NCI-H82 treated with DMSO at 0.1 percent for 48 hours (cell line): ENCODE measurements at regions not wholly inside any gene's neighbourhood (a gene's known extent, or its start where the extent isn't known, plus 50 kb on each side); places are given as distances from the start of the nearest gene placed in this dataset.
A peak's percentile ranks its signal among the peaks of the same experiment; 100 is the strongest.

Experiments
- DNase-seq: peaks from one replicate; lab custom pipeline; 2025; ENCODE audit not compliant: unreplicated experiment; lab: John Stamatoyannopoulos, UW

DNA sequence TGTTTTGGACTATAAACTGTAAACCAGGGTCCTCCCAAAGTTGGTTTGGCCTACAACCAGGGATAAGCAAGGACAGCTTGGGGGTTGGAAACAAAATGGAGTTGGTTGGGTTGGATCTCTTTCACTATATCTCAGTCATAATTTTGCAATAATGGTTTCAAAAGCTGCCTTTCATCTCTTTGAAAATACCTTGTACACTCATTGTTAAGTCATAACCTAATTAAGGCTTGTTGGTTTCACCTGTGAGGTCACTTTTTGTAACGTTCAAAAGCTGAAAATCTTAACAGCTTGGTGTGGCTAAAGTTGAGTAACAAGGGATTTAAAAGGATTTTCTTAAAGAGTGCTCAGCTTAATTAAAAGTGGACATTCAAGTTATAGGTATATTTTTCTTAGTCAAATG, 476.1 kb downstream of the IPMK start:
- DNase-seq, result no peak

GRCh38 chr10:57790703-57791102, 477.0 kb downstream of the IPMK start:
- DNase-seq, result no peak

DNA sequence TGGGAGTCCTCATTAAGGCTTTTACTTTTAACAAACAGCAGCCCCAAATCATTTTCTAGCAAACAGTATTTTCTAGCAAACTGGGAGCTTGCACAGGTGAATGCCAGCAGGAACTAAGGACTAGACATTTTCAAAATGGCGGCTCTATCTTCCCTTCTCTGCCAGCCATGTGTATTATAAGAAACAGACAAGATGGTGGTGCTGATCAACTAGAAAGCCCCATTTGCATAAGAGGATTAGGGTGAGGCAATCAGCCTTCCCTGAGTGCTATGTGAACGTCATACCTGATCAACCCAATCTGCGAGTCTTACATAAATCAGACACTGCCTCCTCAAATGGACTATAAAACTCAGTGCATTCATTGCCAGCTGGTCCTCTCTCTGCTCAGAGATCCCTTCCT, 479.6 kb downstream of the IPMK start:
- no peak for DNase-seq

GRCh38 chr10:57786850-57787750, 480.6 kb downstream of the IPMK start:
- DNase-seq, result no peak

- no peak for DNase-seq
Measured at GRCh38 chr10:57786331-57786730, 481.4 kb downstream of the IPMK start.

- DNase-seq, result no peak
Measured at GRCh38 chr10:57785546-57785945, 482.1 kb downstream of the IPMK start.

- no peak for DNase-seq
Measured at GRCh38 chr10:57785068-57785467, 482.6 kb downstream of the IPMK start.

DNA sequence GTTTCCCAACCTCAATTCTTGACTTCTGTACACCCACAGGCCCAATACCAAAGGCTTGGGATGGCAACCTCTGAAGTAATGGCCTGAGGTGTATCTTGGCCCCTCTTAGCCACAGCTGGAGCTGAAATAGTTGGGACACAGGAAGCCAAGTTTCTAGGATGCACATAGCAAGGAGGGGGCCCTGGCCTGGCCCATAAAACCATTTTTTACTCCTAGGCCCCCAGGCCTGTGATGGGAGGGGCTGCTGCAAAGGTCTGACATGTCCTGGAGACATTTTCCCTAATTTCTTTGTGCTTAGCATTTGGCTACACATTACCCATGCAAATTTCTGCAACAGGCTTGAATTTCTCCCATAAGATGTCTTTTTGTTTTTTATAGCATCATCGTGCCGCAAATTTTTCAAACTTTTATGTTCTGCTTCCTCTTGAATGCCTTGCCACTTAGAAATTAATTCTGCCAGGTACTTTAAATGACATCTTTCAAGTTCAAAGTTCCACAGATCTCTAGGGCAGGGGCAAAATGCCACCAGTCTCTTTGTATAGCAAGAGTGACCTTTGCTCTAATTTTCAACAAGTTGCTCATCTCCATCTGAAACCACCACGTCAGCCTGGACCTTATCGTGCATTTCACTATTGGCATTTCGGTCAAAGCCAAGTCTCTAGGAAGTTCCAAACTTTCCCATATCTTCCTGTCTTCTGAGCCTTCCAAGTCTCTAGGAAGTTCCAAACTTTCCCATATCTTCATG, 490.8 kb downstream of the IPMK start:
- no peak for DNase-seq

GRCh38 chr10:57775250-57775649, 492.4 kb downstream of the IPMK start:
- DNase-seq, result no peak

- no peak for DNase-seq
Measured at GRCh38 chr10:57769298-57769697, 498.4 kb downstream of the IPMK start.

GRCh38 chr10:57759777-57760176, 507.9 kb downstream of the IPMK start:
- no peak for DNase-seq

GRCh38 chr10:57754803-57755202, 512.9 kb downstream of the IPMK start:
- no peak for DNase-seq

DNA sequence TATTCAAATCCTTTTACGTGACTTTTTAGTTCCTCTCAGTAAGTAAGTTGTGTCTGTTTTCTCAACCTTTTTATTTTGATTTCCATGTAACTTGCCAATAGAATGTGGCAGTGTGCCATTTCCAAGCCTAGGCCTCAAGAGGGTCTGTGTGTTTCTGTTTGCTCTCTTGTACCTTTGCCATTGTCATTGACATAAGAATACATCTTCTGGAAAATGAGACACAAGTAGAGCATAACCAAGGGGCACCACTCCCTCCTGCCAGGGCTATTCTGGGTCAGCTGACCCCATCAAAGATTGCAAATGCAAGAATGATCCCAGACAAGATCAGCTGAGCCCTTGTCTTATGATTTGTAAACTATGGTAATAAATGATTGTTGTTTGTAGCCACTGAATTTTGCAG, 524.0 kb downstream of the IPMK start:
- DNase-seq, result no peak

- DNase-seq, result no peak
Measured at GRCh38 chr10:57741751-57742150, 525.9 kb downstream of the IPMK start.

DNA sequence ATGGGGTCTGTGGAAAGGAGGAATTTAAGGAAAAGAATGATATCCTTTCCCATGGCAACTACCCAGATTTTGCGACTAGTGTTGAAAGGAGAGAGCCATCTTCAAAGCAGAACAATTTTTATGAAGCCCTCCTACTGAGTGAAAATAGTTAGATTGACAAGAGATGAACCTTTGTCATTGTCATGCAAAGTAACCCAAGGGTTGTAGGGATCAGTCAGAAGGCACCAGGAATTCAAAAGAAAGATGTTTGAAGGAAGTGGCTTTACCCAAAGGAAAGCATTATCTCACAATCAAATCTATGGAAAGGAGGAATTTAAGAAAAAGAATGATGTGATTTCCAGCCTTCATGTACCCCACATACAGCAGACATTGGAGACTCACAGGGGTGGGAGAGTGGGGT, 544.4 kb downstream of the IPMK start:
- no peak for DNase-seq

DNA sequence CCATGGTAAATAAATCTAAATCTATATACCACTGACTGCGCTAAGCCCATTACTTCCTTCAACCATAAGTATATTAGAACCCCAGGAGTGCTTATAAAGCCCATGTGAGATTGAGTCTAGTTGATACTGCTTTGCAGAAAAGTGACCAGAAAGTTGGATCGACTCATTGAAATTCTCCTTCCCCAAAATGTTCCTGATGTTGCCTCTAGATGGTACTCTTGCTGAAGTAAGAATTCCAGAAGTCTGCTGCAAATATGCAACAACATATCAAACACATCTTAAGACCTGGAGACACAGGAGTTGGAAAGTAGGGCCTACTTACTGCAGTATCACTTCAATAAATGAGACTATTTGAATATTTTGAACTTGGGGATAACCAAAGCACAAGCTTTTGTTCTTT, 550.8 kb downstream of the IPMK start:
- peak; percentile 30 for DNase-seq

DNA sequence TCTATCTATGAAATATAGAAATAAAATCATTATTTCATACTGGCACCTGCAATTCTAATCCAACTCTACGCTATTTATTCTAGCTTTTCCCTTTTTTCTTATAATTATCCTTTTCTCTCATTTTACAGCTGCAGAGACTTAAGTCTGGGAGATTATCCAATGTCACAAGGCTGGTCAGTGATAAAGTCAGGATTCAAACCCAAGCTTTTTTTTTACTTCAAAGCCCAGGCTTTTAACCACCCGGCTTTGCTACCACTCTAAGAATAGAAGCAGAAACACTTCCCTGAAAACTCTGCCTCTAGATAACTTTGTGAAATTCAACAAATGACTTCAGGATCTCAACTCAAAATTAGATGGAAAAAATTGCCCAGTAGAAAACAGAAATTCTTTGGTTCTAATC, 552.5 kb downstream of the IPMK start:
- no peak for DNase-seq

- DNase-seq, result no peak
Measured at GRCh38 chr10:57707300-57707658, 560.4 kb downstream of the IPMK start.

GRCh38 chr10:57706576-57707299, 561.0 kb downstream of the IPMK start:
- DNase-seq, result no peak

DNA sequence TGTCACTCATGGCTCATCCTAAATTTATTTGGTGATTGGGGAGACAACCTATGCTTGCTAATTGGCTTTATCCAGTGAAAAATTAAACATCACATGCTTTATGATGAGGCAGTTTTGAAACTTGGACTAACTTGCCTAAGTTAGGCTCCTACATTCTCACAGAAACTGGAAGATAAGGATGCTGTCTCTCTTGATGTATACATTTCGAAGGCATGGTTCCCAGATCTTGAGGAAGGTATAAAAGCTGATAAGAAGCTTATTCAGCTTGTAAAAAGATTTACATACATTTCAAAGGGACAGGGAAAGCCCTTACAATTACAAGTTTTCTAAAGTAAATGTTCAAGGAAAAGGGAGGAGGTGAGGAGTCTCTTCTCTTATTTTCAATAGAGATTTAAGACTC, 561.7 kb downstream of the IPMK start:
- DNase-seq, result no peak

GRCh38 chr10:57699944-57700343, 567.8 kb downstream of the IPMK start:
- no peak for DNase-seq

DNA sequence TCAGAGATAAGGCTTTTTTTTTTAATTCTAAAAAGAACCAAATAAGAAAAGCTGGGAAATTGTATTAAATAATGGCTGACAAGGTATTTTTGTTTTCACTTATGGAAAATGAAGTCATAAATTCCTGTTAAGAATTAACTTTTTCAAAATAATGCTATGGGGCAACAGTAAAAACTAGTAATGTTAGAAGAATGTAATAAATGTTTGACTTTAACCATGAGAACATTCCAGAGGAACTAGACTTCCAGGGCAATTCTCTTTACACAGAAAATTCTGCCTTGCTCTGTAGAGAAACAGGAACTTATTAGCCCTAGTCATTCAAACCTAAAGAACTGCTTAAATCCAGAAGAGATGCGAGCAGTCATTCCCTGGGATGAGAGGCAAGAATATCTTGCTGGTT, 571.1 kb downstream of the IPMK start:
- no peak for DNase-seq
